Left lobe of liver (tissue), 2 donors: ENCODE measurements at regions not wholly inside any gene's neighbourhood (a gene's known extent, or its start where the extent isn't known, plus 50 kb on each side); places are given as distances from the start of the nearest gene placed in this dataset.

Source experiments
- ATAC-seq: fragments of 200-7000 bp; cut with Tn5 transposase; one replicate; pipeline ENCODE4 v1.9.1; 2020; ENCODE audit warnings: mild to moderate bottlenecking, moderate library complexity
- DNase-seq: peaks from one replicate; pipeline ENCODE4 v3.0.0-alpha.2; 2020; ENCODE audit warnings: low spot score
- donor health status: DM: no; HTN: no; CAD: no; lungs with moderate emphysema.
- donor health status: DM: no; HTN: yes; CAD: no.

DNA sequence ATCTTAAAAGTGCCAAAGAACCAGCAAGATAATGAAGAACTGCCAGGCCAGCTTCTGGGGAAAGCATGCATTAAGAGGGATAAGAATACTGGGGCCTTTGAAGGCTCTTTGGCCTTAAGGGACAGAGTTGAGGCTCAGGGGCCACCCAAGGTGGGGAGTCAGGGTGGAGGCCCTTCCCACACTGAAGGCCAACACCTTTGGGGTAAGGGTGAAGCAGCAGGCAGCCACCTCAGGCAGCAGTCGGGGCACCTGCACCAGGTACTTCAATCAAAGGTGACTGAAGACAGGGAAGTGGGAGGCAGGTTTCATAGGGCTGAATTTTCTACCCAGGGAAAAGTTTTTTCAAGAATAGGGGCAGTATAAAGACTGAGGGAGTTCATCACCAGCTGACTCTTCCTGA, 87.7 kb upstream of the KLF13 start:
- DNase-seq (no peak), ATAC-seq (no peak)

- ATAC-seq (no peak), DNase-seq (no peak)
Measured at GRCh38 chr15:31239409-31239808, 87.2 kb upstream of the KLF13 start.

DNA sequence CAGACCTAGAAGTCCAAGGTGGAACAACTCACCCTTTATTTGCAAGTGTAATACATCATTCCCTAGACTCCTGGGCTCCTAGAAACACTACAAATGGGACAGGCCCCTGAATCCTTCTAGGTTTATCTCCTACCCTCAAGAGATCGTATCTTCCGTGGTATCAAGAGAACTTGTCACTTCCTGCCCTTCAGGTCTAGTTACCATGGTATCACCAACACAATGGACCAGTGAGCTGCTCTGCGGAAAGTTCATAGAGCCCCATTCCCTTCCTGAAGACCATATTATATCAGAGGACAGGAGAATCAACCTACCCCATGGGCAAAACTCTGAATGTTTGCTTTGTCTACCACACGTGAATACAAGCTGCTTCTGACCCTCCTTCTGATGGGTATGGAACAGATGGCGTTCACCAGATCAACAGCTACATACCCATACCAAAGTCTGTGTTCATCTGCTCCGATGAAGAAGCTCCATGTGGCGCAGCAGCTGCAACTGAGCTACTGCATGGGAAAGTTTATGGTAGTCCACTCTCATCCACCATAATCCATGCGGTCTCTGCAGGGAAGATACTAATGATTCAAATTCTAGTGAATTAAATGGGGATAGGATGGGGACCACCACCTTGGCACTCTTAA, 84.6 kb upstream of the KLF13 start:
- ATAC-seq (no peak), DNase-seq (no peak)

- ATAC-seq = no peak
- DNase-seq = no peak
Measured at GRCh38 chr15:31243895-31244294, 82.7 kb upstream of the KLF13 start.

DNA sequence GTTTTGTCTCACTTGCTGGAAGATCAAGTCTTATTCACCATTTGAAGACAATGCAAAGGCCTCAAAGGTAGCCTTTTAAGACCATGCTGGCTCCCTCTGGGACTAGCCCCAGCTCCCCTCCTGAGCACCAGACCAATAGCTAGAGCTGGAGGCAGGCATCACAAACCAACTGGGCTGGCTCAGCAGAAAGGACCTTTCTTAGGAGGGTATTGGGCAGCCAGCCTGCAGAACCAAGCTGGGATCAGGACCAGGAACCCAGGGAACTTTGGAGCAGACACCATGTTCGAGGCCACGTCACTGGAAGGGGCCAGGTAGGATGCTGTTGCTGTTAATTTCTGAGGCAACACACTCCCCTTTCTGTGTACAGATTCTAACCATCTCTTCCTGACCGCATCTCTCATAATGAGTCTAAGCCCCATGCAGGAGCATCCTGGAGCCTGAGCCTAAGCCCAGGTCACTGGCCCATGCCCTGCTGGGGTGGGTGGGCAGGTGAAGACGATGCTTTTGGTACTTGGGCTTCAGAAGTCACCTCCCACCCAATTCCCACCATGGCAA, 81.4 kb upstream of the KLF13 start:
- no peak for ATAC-seq
- DNase-seq = no peak

DNA sequence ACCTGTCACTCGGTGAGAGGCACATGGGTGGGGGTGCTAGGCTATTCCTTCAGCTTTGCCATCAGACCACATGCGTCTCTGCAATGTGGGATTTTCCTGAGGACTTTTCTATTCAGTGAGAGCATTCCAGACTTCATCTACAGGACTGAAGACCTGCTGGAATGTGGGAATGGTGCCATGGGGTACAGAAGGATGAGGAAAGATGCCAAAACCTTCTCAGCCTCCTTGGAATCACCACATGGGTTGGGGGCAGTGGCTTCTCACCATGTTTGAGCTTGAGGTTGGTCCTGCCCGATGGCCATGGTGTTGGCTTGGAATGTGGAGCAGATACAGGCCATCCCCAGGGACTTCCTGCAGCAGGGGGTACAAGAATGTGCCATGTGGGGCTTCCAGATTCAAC, 80.9 kb upstream of the KLF13 start:
- no peak for ATAC-seq
- DNase-seq = no peak

- ATAC-seq = no peak
Measured at GRCh38 chr15:31247404-31247803, 79.2 kb upstream of the KLF13 start.

DNA sequence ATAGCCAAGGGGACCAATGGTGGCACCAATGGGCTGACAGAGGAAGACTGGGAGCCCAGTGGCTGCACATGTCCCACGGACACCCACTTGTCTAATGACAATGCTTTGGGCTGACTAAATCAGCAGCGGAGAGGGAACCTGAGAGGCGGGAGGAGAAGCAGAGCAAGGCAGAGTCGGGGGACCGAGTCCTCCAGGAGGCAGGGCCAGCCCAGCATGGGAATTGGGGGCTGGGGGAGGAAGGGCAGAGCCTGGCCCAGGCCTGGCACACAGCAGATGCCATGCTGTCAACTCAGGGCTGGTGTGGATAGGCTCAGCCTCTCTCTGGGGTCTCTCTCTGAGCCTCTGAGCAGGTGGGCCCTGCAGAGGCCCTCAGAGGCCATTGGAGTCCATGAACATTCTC, 78.4 kb upstream of the KLF13 start:
- no peak for ATAC-seq
- no peak for DNase-seq

More at GRCh38 chr15:31247404-31247803, 79.2 kb upstream of the KLF13 start:
- DNase-seq = no peak

GRCh38 chr15:31248951-31249350, 77.7 kb upstream of the KLF13 start:
- DNase-seq = no peak
- no peak for ATAC-seq

DNA sequence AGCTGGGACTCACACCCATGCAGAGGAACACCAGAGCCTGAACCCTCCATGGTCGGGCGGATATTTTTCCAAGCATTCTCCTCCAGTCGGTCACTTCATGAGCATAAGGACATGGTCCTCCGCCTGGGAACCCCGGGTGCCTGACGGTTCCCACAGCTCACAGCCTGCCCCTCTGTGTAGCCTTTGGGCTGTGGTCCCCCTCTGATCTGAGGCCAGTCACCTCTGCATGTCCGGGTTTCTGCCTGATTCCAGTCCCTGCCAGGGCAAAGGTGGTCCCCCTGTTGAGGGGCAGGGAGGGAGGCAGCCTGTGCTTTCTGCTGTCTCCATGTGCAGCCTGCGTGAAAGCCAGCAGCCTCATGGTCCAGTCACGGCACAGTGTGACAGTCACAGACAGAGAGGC, 76.6 kb upstream of the KLF13 start:
- no peak for ATAC-seq
- no peak for DNase-seq

- ATAC-seq = no peak
- DNase-seq = no peak
Measured at GRCh38 chr15:31251165-31251564, 75.5 kb upstream of the KLF13 start.

- ATAC-seq = no peak
- no peak for DNase-seq
Measured at GRCh38 chr15:31252171-31252785, 74.4 kb upstream of the KLF13 start.

- ATAC-seq = no peak
- DNase-seq = no peak
Measured at GRCh38 chr15:31254431-31255175, 72.0 kb upstream of the KLF13 start.

- ATAC-seq (no peak), DNase-seq (no peak)
Measured at GRCh38 chr15:31255176-31255510, 71.5 kb upstream of the KLF13 start.

DNA sequence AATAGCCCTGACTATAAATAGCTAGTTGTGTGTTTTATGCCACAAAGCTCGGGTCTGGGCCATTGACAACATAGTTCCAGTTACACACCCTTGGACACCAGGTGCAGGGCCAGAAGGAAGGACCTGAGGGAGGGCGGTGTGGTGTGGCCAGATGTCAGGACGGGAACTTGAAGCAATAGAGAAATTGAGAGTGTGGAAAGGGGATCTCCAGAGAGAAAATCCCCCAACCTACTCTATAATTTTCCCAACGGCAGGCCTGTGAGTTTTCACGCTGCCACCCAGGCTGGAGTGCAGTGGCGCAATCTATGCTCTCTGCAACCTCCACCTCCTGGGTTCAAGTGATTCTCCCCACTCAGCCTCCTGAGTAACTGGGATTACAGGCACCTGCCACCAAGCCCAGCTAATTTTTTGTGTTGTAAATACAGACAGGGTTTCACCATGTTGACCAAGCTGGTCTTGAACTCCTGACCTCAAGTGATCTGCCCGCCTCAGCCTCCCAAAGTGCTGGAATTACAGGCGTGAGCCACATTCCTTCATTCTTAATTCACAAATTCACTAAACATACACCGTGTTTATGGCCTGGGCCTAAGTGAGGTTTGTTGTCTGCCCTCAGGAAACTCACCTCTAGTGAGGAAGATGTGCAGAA, 70.8 kb upstream of the KLF13 start:
- DNase-seq = no peak
- ATAC-seq = no peak

GRCh38 chr15:31256378-31257265, 70.0 kb upstream of the KLF13 start:
- DNase-seq = no peak

GRCh38 chr15:31257286-31257685, 69.3 kb upstream of the KLF13 start:
- no peak for DNase-seq
- no peak for ATAC-seq

More at GRCh38 chr15:31256378-31257265, 70.0 kb upstream of the KLF13 start:
- ATAC-seq = no peak

DNA sequence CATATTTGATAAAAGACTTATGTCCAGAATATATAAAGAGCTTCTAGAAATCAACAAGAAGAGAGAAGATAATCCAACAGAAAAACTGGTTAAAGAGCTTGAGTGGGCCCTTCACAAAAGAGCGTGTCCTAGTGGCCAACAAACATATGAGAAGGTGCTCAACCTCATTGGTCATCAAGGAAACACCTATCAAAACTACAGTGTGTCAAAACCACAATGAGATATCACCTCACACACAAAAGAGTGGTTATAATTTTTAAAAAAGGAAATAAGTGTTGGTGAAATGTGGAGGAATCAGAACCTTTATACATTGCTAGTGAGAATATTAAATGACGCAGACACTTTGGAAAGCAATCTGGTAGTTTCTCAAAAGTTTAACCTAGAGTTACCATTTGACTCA, 68.4 kb upstream of the KLF13 start:
- DNase-seq (no peak), ATAC-seq (no peak)

DNA sequence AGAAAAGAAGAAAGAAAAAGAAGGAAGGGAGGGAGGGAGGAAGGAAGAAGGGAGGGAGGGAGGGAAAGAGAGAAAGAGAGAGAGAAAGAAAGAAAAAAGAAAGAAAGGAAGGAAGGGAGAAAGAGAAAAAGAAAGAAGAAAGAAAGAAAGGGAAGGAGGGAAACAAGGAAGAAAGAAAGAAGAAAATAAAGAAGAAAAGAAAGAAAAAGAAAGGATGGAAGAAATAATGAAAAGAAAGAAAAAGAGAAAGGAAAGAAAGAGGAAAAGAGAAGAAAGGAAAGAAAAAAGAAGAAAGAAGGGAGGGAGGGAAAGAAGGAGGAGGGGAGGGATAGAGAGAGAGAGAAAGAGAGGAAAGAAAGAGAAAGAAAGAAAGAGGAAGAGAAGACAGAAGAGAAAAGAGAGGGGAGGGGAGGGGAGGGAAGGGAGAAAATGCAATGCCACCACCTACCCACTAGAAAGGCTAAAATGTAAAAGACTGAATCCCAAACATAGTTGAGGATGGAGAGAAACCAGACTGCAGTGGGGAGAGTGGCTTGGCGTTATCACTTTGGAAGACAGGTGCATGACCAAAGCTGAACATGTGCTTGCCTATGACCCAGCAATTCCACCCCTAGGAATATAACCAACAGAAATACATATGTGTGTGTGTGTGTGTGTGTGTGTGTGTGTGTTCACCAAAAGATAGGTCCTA, 66.9 kb upstream of the KLF13 start:
- DNase-seq = peak; percentile 4
- ATAC-seq = no peak

GRCh38 chr15:31260646-31261265, 65.9 kb upstream of the KLF13 start:
- DNase-seq (peak; percentile 31), ATAC-seq (no peak)
